ENCODE measurements at regions not wholly inside any gene's neighbourhood (a gene's known extent, or its start where the extent isn't known, plus 50 kb on each side); places are given as distances from the start of the nearest gene placed in this dataset.

GRCh38 chr18:50444539-50444938, 69.7 kb downstream of the SKA1 start:
- no peaks in the 10 kb centered on the region for H3K4me1 ChIP-seq
- H3K27me3 ChIP-seq = no peaks in the 10 kb centered on the region
- H3K9me3 ChIP-seq (replicated peaks) = no peaks in the 10 kb centered on the region
- no peak for DNase-seq
- H3K4me3 ChIP-seq = no peak overlapping the region
- H3K36me3 ChIP-seq = no peaks in the 10 kb centered on the region
- no peak overlapping the region for H3K27ac ChIP-seq

GRCh38 chr18:50446629-50447028, 71.8 kb downstream of the SKA1 start:
- Histone ChIP-seq H3K27me3 (no peaks in the 10 kb centered on the region), H3K36me3 (no peaks in the 10 kb centered on the region), H3K4me3 (no peak overlapping the region), H3K4me1 (no peaks in the 10 kb centered on the region), H3K27ac (no peak overlapping the region), H3K9me3 (replicated peaks) (no peaks in the 10 kb centered on the region)
- no peak for DNase-seq

- Histone ChIP-seq H3K36me3 (no peaks in the 10 kb centered on the region), H3K4me3 (no peak overlapping the region), H3K4me1 (no peaks in the 10 kb centered on the region), H3K9me3 (replicated peaks) (no peaks in the 10 kb centered on the region), H3K27ac (no peak overlapping the region), H3K27me3 (no peaks in the 10 kb centered on the region)
- no peak for DNase-seq
These were observed 72.4 kb downstream of the SKA1 start for GRCh38 chr18:50447102-50447741.

GRCh38 chr18:50447952-50448351, 73.1 kb downstream of the SKA1 start:
- no peak for DNase-seq
- Histone ChIP-seq H3K36me3 (no peaks in the 10 kb centered on the region), H3K4me3 (no peak overlapping the region), H3K4me1 (no peaks in the 10 kb centered on the region), H3K27ac (no peak overlapping the region), H3K27me3 (no peaks in the 10 kb centered on the region), H3K9me3 (replicated peaks) (no peaks in the 10 kb centered on the region)

GRCh38 chr18:50451100-50451842, 76.4 kb downstream of the SKA1 start:
- H3K27ac ChIP-seq = no peak overlapping the region
- no peak for DNase-seq
- H3K27me3 ChIP-seq = no peaks in the 10 kb centered on the region
- no peak overlapping the region for H3K4me3 ChIP-seq
- no peaks in the 10 kb centered on the region for H3K36me3 ChIP-seq
- H3K9me3 ChIP-seq (replicated peaks) = no peaks in the 10 kb centered on the region
- H3K4me1 ChIP-seq = no peaks in the 10 kb centered on the region

- Histone ChIP-seq H3K27ac (no peak overlapping the region), H3K9me3 (replicated peaks) (no peaks in the 10 kb centered on the region), H3K4me1 (no peaks in the 10 kb centered on the region), H3K4me3 (no peak overlapping the region), H3K36me3 (no peaks in the 10 kb centered on the region), H3K27me3 (no peaks in the 10 kb centered on the region)
- no peak for DNase-seq
These were observed 78.3 kb downstream of the SKA1 start for GRCh38 chr18:50453014-50453680.

- H3K36me3 ChIP-seq = no peaks in the 10 kb centered on the region
- H3K4me3 ChIP-seq = no peak overlapping the region
- no peaks in the 10 kb centered on the region for H3K4me1 ChIP-seq
- H3K27ac ChIP-seq = no peak overlapping the region
- no peaks in the 10 kb centered on the region for H3K27me3 ChIP-seq
- H3K9me3 ChIP-seq (replicated peaks) = no peaks in the 10 kb centered on the region
- no peak for DNase-seq
These were observed 78.9 kb downstream of the SKA1 start for GRCh38 chr18:50453732-50454131.

GRCh38 chr18:50454387-50454988, 79.6 kb downstream of the SKA1 start:
- Histone ChIP-seq H3K4me3 (no peak overlapping the region), H3K27ac (no peak overlapping the region), H3K36me3 (no peaks in the 10 kb centered on the region), H3K27me3 (no peaks in the 10 kb centered on the region), H3K9me3 (replicated peaks) (no peaks in the 10 kb centered on the region), H3K4me1 (no peaks in the 10 kb centered on the region)
- no peak for DNase-seq

GRCh38 chr18:50456285-50456684, 81.4 kb downstream of the SKA1 start:
- Histone ChIP-seq H3K27me3 (no peaks in the 10 kb centered on the region), H3K9me3 (replicated peaks) (no peaks in the 10 kb centered on the region), H3K4me1 (no peaks in the 10 kb centered on the region), H3K27ac (no peak overlapping the region), H3K36me3 (no peaks in the 10 kb centered on the region), H3K4me3 (no peak overlapping the region)
- no peak for DNase-seq

- no peaks in the 10 kb centered on the region for H3K27me3 ChIP-seq
- no peak overlapping the region for H3K27ac ChIP-seq
- no peak overlapping the region for H3K4me3 ChIP-seq
- no peaks in the 10 kb centered on the region for H3K9me3 ChIP-seq (replicated peaks)
- no peak for DNase-seq
- H3K36me3 ChIP-seq = no peaks in the 10 kb centered on the region
- H3K4me1 ChIP-seq = no peaks in the 10 kb centered on the region
These were observed 82.8 kb downstream of the SKA1 start for GRCh38 chr18:50457639-50458038.

GRCh38 chr18:50458366-50458765, 83.5 kb downstream of the SKA1 start:
- Histone ChIP-seq H3K27ac (no peak overlapping the region), H3K27me3 (no peaks in the 10 kb centered on the region), H3K4me3 (no peak overlapping the region), H3K36me3 (no peaks in the 10 kb centered on the region), H3K9me3 (replicated peaks) (no peaks in the 10 kb centered on the region), H3K4me1 (no peaks in the 10 kb centered on the region)
- no peak for DNase-seq

- no peak for DNase-seq
- Histone ChIP-seq H3K9me3 (replicated peaks) (no peaks in the 10 kb centered on the region), H3K27ac (no peak overlapping the region), H3K27me3 (no peaks in the 10 kb centered on the region), H3K36me3 (no peaks in the 10 kb centered on the region), H3K4me1 (no peaks in the 10 kb centered on the region), H3K4me3 (no peak overlapping the region)
These were observed 84.0 kb downstream of the SKA1 start for GRCh38 chr18:50458796-50459195.

GRCh38 chr18:50460062-50460461, 85.2 kb downstream of the SKA1 start:
- DNase-seq = no peak
- H3K4me1 ChIP-seq = no peaks in the 10 kb centered on the region
- no peaks in the 10 kb centered on the region for H3K36me3 ChIP-seq
- no peak overlapping the region for H3K4me3 ChIP-seq
- no peaks in the 10 kb centered on the region for H3K27me3 ChIP-seq
- no peak overlapping the region for H3K27ac ChIP-seq
- H3K9me3 ChIP-seq (replicated peaks) = no peaks in the 10 kb centered on the region

- H3K9me3 ChIP-seq (replicated peaks) = no peaks in the 10 kb centered on the region
- no peak for DNase-seq
- H3K27me3 ChIP-seq = no peaks in the 10 kb centered on the region
- no peaks in the 10 kb centered on the region for H3K4me1 ChIP-seq
- H3K36me3 ChIP-seq = no peaks in the 10 kb centered on the region
- no peak overlapping the region for H3K4me3 ChIP-seq
- H3K27ac ChIP-seq = no peak overlapping the region
These were observed 85.9 kb downstream of the SKA1 start for GRCh38 chr18:50460716-50461115.

- Histone ChIP-seq H3K27ac (no peak overlapping the region), H3K9me3 (replicated peaks) (no peaks in the 10 kb centered on the region), H3K27me3 (no peaks in the 10 kb centered on the region), H3K36me3 (no peaks in the 10 kb centered on the region), H3K4me3 (no peak overlapping the region), H3K4me1 (no peaks in the 10 kb centered on the region)
- no peak for DNase-seq
These were observed 86.4 kb downstream of the SKA1 start for GRCh38 chr18:50461251-50461650.

Measured in SJCRH30 (cell line).